Coronary artery (tissue), 2 donors: ENCODE measurements at regions not wholly inside any gene's neighbourhood (a gene's known extent, or its start where the extent isn't known, plus 50 kb on each side); places are given as distances from the start of the nearest gene placed in this dataset.

ENCODE experiments used
- DNase-seq: peaks from one replicate; pipeline ENCODE4 v3.0.0-alpha.2; 2017; ENCODE audit warnings: low spot score
- H3K27ac ChIP-seq, 2 donors: fragments of 200-600 bp; sonication (generic); one replicate each; pipeline ENCODE4 v1.5.1; 2016 to 2019
- H3K4me3 ChIP-seq: fragments of 200-600 bp; sonication (generic); 2 replicates; pipeline ENCODE4 v1.5.1; 2016; ENCODE audit warnings: mild to moderate bottlenecking, moderate library complexity
- CTCF ChIP-seq: fragments of 200-600 bp; sonication (generic); IDR thresholded peaks from one replicate; pipeline ENCODE4 v1.5.1; 2019; ENCODE audit warnings: antibody characterized with exemption

GRCh38 chr13:47610687-47611086 is 390.4 kb downstream of the SUCLA2 start:
- Histone ChIP-seq H3K27ac (no peak overlapping the region), H3K4me3 (no peak overlapping the region)
- TF ChIP-seq CTCF = no peak
- no peak for DNase-seq

GRCh38 chr13:47603365-47603764 is 397.7 kb downstream of the SUCLA2 start:
- Histone ChIP-seq H3K27ac (no peak overlapping the region), H3K4me3 (no peak overlapping the region)
- TF ChIP-seq CTCF = no peak
- DNase-seq = no peak

GRCh38 chr13:47598340-47598911 is 402.6 kb downstream of the SUCLA2 start:
- H3K27ac ChIP-seq = no peak overlapping the region
- DNase-seq = no peak
- no peak for TF ChIP-seq CTCF
- no peak overlapping the region for H3K4me3 ChIP-seq

- no peak overlapping the region for H3K4me3 ChIP-seq
- no peak for TF ChIP-seq CTCF
- DNase-seq = no peak
- no peak overlapping the region for H3K27ac ChIP-seq
Observed at GRCh38 chr13:47594833-47595232, 406.2 kb downstream of the SUCLA2 start.

GRCh38 chr13:47592256-47592655 is 408.8 kb downstream of the SUCLA2 start:
- TF ChIP-seq CTCF = no peak
- H3K27ac ChIP-seq = no peak overlapping the region
- DNase-seq = no peak
- H3K4me3 ChIP-seq = no peak overlapping the region

- H3K27ac ChIP-seq = no peak overlapping the region
- DNase-seq = no peak
- no peak overlapping the region for H3K4me3 ChIP-seq
- no peak for TF ChIP-seq CTCF
Observed at GRCh38 chr13:47588676-47589075, 412.4 kb downstream of the SUCLA2 start.

GRCh38 chr13:47572375-47572774 is 428.7 kb downstream of the SUCLA2 start:
- no peak for DNase-seq

More at GRCh38 chr13:47572375-47572774, 428.7 kb downstream of the SUCLA2 start:
- Histone ChIP-seq H3K4me3 (no peak overlapping the region), H3K27ac (no peak overlapping the region)
- no peak for TF ChIP-seq CTCF
